ENCODE measurements at regions not wholly inside any gene's neighbourhood (a gene's known extent, or its start where the extent isn't known, plus 50 kb on each side); places are given as distances from the start of the nearest gene placed in this dataset.

DNA sequence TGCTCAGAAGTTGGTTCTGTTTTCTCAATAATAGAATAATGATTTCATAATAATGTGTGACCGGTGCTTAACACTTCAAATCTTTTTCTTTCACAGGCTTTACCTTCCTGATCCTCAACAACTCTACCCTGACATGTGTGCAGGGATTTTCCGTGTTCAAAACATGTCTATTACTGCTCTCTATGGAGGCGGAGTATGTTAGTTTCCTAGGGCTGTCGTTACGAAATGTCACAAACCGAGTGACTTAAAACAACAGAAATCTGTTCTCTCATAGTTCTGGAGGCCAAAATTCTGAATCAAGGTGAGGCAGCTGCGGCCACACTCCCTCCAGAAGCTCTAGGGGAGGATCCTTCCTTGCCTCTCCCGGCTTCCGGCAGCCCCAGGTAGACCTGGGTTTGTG lies 186.2 kb upstream of the VASH1 start:
- DNase-seq (ENCODE audit: low read depth, low spot score) = no peak
- Histone ChIP-seq H3K9ac (ENCODE audit: low read length) (no peak overlapping the region), H3K4me1 (ENCODE audit: control insufficient read depth in 1 of 2, insufficient read depth in 2 of 2, low read length in 2 of 2) (peaks cover 0 to 5% of the 10 kb centered on the region in 2 experiments; a peak in 1 of 4 replicates), H3K4me2 (ENCODE audit: low read length) (no peak overlapping the region), H3K9me2 (ENCODE audit: insufficient read depth) (no peaks in the 10 kb centered on the region), H3K9me3 (ENCODE audit: control insufficient read depth in 1 of 2, insufficient read depth in 1 of 2, low read depth in 1 of 2, low read length in 2 of 2) (no peaks in the 10 kb centered on the region), H3K27me3 (ENCODE audit: insufficient read depth, low read length) (no peaks in the 10 kb centered on the region), H3K4me3 (replicated peaks in 1 of 2; ENCODE audit: low read depth in 1 of 2, low read length in 2 of 2) (no peak overlapping the region), H4K20me1 (ENCODE audit: insufficient read depth) (no peaks in the 10 kb centered on the region), H3K36me3 (ENCODE audit: control insufficient read depth in 1 of 2, insufficient read depth in 2 of 2, low read length in 2 of 2) (no peaks in the 10 kb centered on the region), H2AFZ (ENCODE audit: low read depth, low read length, poor library complexity, severe bottlenecking) (no peak overlapping the region), H3K27ac (ENCODE audit: low read depth, low read length) (no peak overlapping the region), H3K79me2 (ENCODE audit: insufficient read depth, low read length) (no peaks in the 10 kb centered on the region)
- intact Hi-C loops (cut with micrococcal nuclease) = no loop called here
- POLR2A ChIA-PET = no interaction called here
- no peak for ATAC-seq
- CTCF ChIA-PET = no interaction called here
- BruUV-seq (replicated peaks) = no TSS peak
- RAD21 ChIA-PET (ENCODE audit: low non-redundant PET in 1 of 2, low total read pairs in 2 of 2, uncharacterized antibody in 2 of 2, unreplicated experiment in 2 of 2) = no interaction called here
- no peak for TF ChIP-seq JUND (IDR thresholded peaks at IDR 0.05)
- TF ChIP-seq, protein P1, sequence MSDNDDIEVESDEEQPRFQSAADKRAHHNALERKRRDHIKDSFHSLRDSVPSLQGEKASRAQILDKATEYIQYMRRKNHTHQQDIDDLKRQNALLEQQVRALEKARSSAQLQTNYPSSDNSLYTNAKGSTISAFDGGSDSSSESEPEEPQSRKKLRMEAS (IDR thresholded peaks at IDR 0.05) = no peak
- TF ChIP-seq EZH2 (IDR thresholded peaks at IDR 0.05) = no peak
- TF ChIP-seq SP1 (IDR thresholded peaks at IDR 0.05; ENCODE audit: low read depth) = no peak
- no peak for TF ChIP-seq ZFX (IDR thresholded peaks at IDR 0.05)
- TF ChIP-seq RAD21 (IDR thresholded peaks at IDR 0.05; ENCODE audit: low read depth) = no peak
- TF ChIP-seq, protein P2, sequence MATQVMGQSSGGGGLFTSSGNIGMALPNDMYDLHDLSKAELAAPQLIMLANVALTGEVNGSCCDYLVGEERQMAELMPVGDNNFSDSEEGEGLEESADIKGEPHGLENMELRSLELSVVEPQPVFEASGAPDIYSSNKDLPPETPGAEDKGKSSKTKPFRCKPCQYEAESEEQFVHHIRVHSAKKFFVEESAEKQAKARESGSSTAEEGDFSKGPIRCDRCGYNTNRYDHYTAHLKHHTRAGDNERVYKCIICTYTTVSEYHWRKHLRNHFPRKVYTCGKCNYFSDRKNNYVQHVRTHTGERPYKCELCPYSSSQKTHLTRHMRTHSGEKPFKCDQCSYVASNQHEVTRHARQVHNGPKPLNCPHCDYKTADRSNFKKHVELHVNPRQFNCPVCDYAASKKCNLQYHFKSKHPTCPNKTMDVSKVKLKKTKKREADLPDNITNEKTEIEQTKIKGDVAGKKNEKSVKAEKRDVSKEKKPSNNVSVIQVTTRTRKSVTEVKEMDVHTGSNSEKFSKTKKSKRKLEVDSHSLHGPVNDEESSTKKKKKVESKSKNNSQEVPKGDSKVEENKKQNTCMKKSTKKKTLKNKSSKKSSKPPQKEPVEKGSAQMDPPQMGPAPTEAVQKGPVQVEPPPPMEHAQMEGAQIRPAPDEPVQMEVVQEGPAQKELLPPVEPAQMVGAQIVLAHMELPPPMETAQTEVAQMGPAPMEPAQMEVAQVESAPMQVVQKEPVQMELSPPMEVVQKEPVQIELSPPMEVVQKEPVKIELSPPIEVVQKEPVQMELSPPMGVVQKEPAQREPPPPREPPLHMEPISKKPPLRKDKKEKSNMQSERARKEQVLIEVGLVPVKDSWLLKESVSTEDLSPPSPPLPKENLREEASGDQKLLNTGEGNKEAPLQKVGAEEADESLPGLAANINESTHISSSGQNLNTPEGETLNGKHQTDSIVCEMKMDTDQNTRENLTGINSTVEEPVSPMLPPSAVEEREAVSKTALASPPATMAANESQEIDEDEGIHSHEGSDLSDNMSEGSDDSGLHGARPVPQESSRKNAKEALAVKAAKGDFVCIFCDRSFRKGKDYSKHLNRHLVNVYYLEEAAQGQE (IDR thresholded peaks at IDR 0.05; ENCODE audit: low read depth) = no peak
- no peak for TF ChIP-seq ELF1 (IDR thresholded peaks at IDR 0.05; ENCODE audit: borderline replicate concordance, low read depth)
